ENCODE measurements at regions not wholly inside any gene's neighbourhood (a gene's known extent, or its start where the extent isn't known, plus 50 kb on each side); places are given as distances from the start of the nearest gene placed in this dataset.

DNA sequence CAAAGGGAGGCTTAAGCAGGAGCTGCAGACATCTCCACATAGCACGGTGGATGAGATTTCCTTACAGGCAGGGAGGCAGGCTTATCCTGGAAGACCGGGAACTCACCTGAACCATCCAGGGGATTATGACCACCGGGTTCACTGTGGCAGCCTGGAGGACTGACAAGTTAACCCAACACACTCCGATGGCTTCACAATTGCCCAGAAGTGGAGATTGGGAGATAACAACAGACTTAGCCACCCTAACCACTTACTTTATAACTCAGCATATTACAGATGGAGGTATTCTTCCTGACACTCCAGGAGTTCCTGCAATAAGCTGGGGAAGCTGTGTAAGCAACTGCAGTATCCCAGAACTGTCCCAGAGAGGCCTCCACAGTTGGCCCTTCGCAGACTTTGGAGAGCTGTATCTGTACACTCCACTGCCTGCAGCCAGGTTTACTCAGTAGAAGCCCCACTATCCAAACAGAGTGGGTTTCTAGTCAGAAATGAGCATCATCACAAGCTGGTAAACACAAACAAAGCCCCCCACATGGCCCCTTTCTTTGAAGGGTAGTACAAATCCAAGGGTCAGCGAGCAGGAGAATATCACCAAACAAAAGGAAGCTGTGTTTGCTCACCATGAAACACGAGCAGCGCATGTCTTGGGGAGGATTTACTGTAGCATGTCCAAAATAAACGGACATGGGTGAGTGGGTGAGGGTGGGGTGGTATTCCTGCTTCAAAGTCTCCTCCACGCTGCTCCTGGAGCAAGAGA lies 462.2 kb downstream of the RASEF start:
- peak; percentile 42 for ATAC-seq
- intact Hi-C loops (cut with DNase I): no loop called here
- no peak for DNase-seq (ENCODE audit: missing footprints)

DNA sequence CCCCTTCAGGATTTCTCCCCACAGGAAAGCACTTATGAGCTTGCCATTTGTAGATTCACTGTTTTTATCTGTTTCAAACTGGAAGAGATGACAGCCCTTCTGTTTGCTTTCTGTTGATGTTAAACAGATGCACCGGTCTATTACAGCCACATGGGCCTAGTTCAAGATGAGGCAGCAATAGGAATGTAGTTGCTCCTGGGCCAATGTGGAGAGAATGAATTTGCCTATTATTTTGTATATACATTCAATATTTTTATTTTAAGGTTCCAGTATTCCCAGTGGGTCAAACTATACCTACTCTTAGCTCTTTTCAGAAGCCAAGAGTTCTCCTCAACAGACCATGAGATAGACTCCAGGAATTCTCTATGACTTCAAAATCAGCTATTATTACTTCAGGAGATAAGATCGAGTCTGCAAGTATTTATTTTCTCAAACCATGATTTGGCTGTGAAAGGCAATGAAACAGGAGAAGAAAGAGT lies 461.6 kb downstream of the RASEF start:
- ATAC-seq (peak; percentile 51), DNase-seq (ENCODE audit: missing footprints) (no peak)
- intact Hi-C loops (cut with DNase I): no loop called here

DNA sequence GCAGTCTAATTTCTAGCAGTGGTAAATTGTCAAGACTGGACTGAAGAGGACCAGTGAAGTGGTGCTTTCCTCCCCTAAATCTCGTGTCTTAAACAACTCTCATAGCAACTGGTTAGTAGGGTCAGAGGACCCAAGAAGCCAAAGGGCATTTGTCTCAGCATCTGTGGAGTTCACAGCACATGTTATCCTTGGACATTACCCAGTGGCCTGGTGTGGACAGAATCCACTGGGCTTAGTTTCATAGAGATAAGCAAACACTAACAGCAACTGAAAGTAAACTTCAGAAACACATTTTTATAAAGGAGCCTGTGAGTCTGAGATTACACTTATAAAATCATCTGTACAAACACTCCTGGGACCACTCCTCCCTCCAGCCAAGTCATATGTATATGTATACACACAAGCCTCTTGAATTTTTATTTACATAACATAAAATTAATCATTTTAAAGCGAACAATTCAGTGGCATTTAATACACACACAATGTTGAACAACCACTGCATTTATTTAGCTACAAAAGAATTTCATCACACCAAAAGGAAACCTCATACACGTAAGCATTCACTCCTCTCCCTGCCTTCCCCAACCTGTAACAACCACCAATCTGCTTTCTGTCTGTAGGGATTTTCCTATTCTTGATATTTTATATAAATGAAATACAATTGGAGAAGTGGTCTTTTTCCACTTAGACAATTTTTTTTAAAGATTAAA lies 457.8 kb downstream of the RASEF start:
- ATAC-seq (peak; percentile 68), DNase-seq (ENCODE audit: missing footprints) (no peak)
- intact Hi-C loops (cut with DNase I): loop anchor here (2.0 to 5.0 kb wide), 2 partner anchors 72 to 1083 kb away; no protein-coding TSS in a partner anchor

DNA sequence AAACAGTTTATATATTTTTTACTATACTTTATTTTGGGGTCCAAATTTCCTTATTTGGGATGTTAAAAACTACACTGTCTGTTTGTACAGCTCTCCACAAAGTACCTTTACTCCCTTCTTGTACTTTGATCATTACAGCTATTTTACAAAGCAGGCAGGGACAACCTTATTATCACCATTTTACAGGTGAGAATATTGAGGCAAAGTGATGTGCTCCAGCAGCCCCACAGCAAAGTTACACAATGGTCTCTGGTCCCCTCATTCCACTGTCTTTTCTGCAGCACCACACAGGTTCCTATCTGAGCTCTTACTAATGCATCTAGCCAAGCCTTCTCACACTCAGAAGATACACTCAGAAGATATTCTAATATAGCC lies 457.3 kb downstream of the RASEF start:
- ATAC-seq (no peak), DNase-seq (ENCODE audit: missing footprints) (no peak)
- intact Hi-C loops (cut with DNase I): loop anchor here (2.0 to 5.0 kb wide), 2 partner anchors 73 to 1083 kb away; no protein-coding TSS in a partner anchor

DNA sequence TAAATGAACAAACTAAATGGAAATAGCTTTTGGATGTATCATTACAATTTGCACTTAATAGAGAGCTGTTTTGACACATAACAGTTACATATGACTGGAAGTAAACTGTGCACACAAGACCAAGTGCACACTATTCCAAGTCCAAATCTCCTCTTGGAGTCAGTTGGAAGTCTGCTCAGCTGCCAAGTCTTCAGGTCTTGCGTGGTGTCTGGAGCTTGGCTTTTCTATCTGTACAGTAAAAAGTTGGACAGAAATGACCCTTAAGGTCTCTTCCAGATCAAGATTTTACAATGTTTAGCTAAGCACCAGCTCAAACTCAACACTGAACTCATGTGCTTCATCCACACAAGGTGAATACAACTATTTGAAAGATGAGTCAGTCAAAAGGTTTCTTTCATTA lies 456.9 kb downstream of the RASEF start:
- intact Hi-C loops (cut with DNase I): loop anchor here (5.0 kb wide), 1 partner anchor 1084 kb away; no protein-coding TSS in a partner anchor

DNA sequence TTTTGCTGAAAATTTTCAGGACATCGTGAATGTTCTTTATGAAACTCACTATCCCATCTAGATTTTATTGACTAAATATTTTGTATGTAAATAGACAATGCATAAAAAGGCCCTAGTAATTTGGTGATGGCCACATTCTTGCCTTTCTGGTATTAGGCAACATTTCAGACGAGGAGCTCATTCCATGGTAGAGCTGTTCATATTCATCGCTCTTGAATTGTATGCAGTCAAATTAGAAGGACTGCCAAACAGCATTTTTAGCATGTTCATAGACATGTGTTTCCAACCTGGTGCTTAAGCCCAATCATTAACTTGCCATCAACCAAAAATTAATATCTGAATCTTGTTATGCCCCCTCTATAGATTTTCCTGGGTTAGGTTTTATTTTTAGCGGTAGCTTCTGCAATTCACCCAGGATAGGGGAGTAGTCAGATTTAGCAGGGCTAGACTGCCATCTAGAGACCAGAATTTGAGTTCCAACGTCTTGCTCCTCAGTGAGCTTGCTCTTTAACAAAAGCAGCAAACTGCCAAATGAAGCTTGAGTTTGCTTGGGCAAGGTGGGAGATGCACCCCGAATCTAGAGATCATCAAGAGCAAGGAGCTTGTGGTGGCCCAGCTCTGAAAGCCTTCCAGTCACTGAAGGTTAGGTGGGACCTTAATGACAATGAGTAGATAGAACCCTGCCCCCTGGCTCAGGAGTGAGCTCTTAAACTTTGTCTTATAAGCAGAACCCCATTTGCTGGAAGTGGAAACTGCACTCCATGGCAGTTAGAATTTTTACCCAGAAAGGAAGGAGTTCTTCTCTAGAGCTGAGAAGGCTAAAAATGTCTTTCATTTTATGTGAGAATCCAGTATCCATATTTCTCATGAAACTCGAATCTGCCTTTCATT lies 456.2 kb downstream of the RASEF start:
- DNase-seq (ENCODE audit: missing footprints) (no peak), ATAC-seq (peak; percentile 81)
- intact Hi-C loops (cut with DNase I): loop anchor here (5.0 kb wide), 1 partner anchor 1084 kb away; no protein-coding TSS in a partner anchor

More for the DNA sequence above, 456.9 kb downstream of the RASEF start:
- no peak for DNase-seq (ENCODE audit: missing footprints)
- no peak for ATAC-seq

DNA sequence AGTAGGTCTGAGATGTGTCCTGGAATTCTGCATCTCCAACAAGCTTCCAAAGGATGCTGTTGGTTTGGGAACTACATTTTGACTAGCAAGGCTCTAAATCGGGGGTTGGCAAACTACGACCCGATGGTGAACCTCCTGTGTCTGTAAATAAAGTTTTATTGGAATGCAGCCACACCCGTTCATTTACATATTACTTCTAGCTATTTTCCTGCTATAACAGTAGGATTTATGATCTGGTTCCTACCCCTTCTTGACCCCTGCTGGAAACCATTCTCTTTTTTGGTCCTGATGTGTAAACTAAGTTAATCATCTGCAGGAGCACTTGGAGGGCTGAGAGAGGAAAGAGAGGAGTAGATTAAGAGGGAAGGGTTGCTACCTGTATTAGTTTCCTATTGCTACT lies 454.5 kb downstream of the RASEF start:
- ATAC-seq (no peak), DNase-seq (ENCODE audit: missing footprints) (no peak)
- intact Hi-C loops (cut with DNase I): loop anchor here (5.0 kb wide), 1 partner anchor 1086 kb away; no protein-coding TSS in a partner anchor

DNA sequence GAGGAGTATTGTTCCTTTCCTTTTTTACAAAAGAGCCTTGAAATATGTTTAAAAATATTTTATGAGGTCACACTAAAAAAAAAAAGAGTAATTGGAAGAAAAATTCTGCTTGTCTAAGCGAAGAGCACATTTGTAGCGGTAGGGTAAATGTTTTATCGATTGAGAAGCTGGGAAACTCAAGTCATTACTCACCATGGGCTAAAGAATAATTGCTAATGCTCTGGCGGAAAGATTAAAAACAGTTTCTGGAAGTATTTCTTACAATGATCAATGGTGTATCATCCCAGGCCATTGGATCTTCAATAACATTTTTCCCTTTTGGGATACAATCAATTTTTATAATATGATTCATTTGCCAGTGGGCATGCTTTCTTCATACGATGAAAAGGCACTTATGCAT lies 450.0 kb downstream of the RASEF start:
- no peak for DNase-seq (ENCODE audit: missing footprints)
- intact Hi-C loops (cut with DNase I): no loop called here
- no peak for ATAC-seq

DNA sequence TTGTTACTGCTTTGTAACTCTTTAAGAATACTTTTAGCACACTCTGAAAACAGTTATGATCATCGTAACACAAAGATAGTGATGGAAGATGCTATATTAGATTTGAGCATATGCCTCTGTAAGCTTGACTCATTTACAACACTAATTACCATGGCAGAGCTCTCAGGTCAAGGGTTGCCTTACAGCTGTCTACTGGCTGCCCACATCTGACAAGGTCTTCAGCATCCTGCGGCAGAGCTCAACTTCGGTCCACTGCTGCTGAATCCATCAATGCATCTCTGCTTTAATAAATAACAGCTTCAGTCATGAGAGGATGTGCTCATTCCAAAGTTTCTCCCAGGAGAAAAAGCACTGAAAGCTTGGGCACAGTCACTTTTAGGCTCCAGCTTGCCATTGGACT lies 449.4 kb downstream of the RASEF start:
- no peak for ATAC-seq
- intact Hi-C loops (cut with DNase I): no loop called here
- no peak for DNase-seq (ENCODE audit: missing footprints)

DNA sequence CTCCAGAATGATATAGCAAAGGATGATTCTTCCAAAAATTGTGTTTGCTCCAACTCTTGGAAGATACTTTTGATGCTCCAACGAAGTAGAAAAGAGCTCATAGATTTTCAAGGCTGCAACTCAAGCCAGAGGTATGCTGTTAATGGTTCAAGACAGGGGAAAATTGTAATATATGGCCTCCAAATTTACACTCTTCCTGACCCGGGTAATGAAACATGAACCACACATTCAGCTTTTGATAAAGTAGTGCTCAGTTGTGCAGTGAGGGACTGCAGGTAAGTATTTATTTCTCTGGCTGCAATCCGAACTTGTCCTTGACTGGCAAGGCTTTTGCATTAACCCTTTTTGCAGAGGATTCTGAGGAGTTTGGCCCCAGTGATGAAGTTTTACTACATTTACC lies 446.4 kb downstream of the RASEF start:
- intact Hi-C loops (cut with DNase I): no loop called here
- DNase-seq (ENCODE audit: missing footprints) (no peak), ATAC-seq (no peak)

DNA sequence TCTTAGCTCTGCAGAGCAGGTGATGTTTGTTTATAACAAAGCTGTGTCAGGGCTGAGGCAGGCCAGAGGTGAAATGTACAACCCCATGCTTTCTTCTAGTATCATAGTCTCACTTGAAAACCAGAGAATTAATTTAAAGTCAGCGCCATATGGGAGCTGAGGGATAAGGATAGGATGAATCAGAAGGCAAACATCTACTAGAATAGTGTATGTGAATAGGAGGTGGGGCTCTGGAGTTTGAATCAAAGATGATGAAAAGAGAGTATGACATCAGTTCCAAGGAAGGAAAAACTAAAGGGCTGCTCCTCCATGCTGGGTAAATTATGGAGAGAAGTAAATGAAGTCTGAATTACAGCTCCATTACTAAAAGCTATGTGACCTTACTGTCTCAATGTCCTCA lies 441.5 kb downstream of the RASEF start:
- intact Hi-C loops (cut with DNase I): no loop called here
- ATAC-seq (no peak), DNase-seq (ENCODE audit: missing footprints) (no peak)

DNA sequence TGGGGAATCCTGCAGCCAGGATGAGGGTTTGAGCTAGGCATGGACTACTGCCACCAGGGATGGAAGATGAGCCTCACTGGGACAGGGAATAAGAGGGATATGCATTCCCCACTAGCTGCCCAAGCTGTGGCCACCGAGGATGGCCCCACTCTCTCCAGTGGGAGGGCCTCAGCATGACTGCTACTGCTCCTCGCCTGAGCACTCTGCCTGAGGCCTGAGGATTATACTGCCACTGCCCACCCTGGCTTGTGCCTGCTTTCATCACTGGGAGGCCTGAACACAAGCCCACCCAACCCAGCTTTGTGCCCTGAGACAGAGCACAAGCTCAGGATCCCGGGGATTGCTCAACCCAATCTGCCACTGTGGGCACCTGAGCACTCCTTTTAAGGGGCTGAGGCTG lies 425.6 kb downstream of the RASEF start:
- DNase-seq (ENCODE audit: missing footprints) (no peak), ATAC-seq (no peak)
- intact Hi-C loops (cut with DNase I): no loop called here

DNA sequence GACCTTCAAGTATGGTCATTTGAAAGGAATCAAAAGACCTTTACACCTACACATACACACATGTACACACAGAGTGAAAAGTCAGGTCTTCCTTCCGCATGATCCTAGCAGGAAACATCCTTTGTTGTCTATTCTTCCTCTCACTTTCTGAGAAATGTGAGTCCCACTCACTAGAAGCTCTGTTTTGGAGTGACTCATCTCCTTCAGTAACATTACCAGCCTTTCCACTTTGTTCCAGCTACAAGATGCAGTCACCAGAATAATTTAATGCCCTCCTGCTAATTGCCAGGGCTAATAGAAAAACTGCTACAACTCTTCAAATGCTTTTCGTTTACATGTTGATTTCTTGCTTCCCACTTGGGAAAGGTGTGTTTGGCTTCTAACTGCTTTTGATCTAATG lies 417.3 kb downstream of the RASEF start:
- ATAC-seq (no peak), DNase-seq (ENCODE audit: missing footprints) (no peak)
- intact Hi-C loops (cut with DNase I): no loop called here

DNA sequence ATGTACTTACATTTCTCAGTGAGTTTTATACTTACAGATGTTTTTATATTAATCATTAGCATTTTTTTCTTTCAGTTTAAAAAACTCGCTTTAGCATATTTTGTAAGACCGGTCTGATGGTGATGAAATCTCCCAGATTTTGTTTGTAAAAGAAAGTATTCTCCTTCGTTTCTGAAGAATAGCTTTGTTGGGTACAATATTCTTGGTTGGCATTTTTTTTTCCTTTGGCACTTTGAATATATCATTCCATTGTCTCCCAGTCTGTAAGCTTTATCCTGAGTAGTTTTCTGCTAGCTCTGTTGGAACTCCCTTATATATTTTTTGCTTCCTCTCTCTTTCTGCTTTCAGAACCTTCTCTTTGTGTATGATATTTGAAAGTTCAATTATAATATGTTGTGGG lies 412.6 kb downstream of the RASEF start:
- no peak for ATAC-seq
- DNase-seq (ENCODE audit: missing footprints): no peak
- intact Hi-C loops (cut with DNase I): no loop called here

DNA sequence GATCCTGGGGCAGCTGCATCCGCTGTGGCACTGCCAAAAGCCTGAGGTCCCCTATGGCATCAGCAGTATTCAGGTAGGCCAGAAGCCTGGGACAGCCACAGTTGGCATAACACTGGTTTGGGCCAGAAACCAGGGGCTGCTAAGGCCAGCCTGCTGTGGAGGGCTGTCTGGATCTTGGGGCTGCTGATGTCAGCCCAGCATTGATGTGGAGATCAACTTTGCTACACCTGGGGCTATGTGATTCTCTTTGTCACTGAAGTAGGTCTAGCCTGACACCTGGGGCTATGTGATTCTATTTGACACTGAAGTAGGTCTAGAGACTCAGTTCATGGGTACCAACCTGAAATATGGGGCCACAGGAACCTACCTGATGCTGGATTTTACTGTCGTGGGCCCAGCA lies 411.5 kb downstream of the RASEF start:
- ATAC-seq (no peak), DNase-seq (ENCODE audit: missing footprints) (no peak)
- intact Hi-C loops (cut with DNase I): no loop called here

DNA sequence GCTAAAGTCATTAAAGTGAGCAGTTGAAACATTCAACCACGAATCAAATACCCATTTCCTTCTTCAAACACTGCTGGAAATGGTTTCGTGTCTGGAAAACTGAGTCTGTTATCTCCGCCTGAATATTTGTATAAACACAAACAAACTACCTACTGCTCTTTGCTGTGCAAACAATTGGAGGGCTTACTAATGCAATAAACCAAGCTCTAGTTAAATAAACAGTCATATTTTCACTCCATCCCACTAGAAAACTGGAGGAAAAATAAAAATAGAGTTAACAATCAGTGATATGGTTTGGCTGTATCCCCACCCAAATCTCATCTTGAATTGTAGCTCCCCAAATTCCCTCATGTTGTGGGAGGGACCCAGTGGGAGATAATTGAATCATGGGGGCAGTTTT lies 397.6 kb downstream of the RASEF start:
- DNase-seq (ENCODE audit: missing footprints) (no peak), ATAC-seq (no peak)
- intact Hi-C loops (cut with DNase I): no loop called here

DNA sequence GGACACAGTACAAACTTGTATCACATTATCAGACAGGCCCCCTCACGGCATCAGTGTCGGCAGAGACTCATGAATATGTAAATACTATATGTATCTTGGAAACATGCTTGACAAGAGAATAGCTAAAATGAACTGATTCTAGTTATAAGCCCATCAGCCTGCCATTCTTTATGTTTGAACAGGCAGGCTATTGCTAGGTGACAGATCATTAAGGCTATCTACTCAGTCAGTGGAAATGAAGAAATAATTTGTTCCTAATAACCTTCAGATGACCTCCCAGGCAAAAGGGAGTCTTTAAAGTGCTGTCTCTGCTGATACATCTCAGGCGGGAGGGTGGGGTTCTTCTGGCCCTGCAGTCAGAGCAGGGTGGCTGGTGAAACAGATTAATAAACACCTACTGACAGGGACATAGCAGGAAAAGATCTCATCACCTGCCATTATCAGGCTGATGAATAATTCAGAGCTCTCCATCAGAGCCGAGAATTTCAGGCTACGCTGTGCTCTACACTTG lies 394.2 kb downstream of the RASEF start:
- intact Hi-C loops (cut with DNase I): no loop called here
- no peak for ATAC-seq
- DNase-seq (ENCODE audit: missing footprints): no peak

DNA sequence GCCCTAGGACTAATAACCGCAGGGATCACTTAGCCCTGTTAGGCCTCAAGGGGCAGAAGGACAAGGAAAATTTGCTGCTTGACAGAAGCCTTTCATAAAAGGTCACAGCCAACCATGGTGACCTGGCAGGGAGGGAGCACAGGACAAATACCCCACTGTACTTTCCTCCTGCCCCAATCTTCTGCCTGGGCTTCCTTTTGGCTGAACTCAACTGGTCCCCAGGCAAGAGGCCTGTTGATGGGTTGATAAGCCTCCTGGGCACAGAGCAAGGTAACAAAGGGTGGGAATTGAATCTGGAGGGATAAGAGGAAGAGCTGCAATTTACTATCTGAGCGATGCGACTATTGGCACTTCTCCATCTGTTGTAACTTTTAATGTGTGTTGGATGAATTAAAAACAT lies 392.9 kb downstream of the RASEF start:
- intact Hi-C loops (cut with DNase I): no loop called here
- no peak for DNase-seq (ENCODE audit: missing footprints)
- ATAC-seq: no peak

DNA sequence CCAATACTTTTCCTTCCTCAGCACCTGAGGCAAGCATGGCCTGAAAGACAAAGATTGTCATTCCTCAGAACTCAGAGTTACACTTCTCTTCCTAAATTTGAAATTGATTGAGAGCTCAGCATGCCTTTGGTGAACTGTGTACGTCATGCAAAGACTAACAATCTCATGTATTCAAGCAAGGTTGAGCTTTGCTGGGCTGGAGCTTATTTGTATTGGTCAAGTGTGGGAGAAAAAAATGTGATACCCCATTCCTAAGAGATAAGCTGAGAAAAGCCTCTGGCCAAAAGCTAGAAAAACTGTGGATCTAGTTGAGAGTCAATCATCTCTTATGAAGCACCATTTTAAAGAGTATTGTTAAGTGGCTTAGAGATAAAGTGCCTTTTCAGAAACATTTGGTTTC lies 392.2 kb downstream of the RASEF start:
- DNase-seq (ENCODE audit: missing footprints) (no peak), ATAC-seq (no peak)
- intact Hi-C loops (cut with DNase I): no loop called here
